Heart left ventricle (tissue), 13 donors: ENCODE measurements at regions not wholly inside any gene's neighbourhood (a gene's known extent, or its start where the extent isn't known, plus 50 kb on each side); places are given as distances from the start of the nearest gene placed in this dataset.

Experiments
- CTCF ChIP-seq, 12 donors: fragments of 200-600 bp; sonication (generic) in 4 of 12; IDR thresholded peaks; one replicate each; pipeline versions ENCODE4 v1.5.0 to v1.8.0; 2018 to 2022; ENCODE audit warnings: antibody characterized with exemption in 12 of 12, mild to moderate bottlenecking in 5 of 12
- POLR2A ChIP-seq, 2 donors: fragments of 450-650 bp; IDR thresholded peaks; one replicate each; pipeline ENCODE4 v1.6.1; 2017; ENCODE audit warnings: antibody characterized with exemption in 2 of 2, mild to moderate bottlenecking in 2 of 2, moderate library complexity in 2 of 2
- donor health status: ischemic (EF 13 %, LVEDD 7.1; RV severe dilation, severe dysfunction).
- donor health status: DM: no; HTN: yes; CAD: no.
- donor health status: DM: no; HTN: no; CAD: no.
- donor health status: ischemic (EF 25% LVEDD 6.9; RV normal size, moderate dysfunction).
- donor health status: ischemic (EF 25% LVEDD 5.7; RV mildly dilated, moderate dysfunction).
- donor health status: ischemic (EF 35%, LVEDD 5.7; RV mildly dilated, moderate dysfunction).
- donor health status: nonischemic (EF 11% LVEDD 7.7; RV severe dilation, severe dysfunction).
- donor health status: DM: yes; HTN: yes; CAD: no.
- donor health status: PGD.
- donor health status: ischemic (EF 29% LVEDD 5.4; RV normal size, mild dysfunction).
- donor health status: nonischemic (EF 23%, LVEDD 6.1; RV moderate dilation, normal function).

- TF ChIP-seq CTCF (IDR thresholded peaks at IDR 0.05) (no peak), POLR2A (IDR thresholded peaks at IDR 0.05) (no peak)
These were observed 539.1 kb downstream of the TFAP2A start for GRCh38 chr6:9875605-9876353.
